ENCODE measurements at regions not wholly inside any gene's neighbourhood (a gene's known extent, or its start where the extent isn't known, plus 50 kb on each side); places are given as distances from the start of the nearest gene placed in this dataset.
"Not testable (repeated sequence)": the region's sequence is repeated elsewhere in the genome, so short reads cannot be mapped to it uniquely, and the experiment has no call there.

- Mint-ChIP-seq H3K36me3 (no peaks in the 10 kb centered on the region), H3K4me1 (ENCODE audit: low read depth in 2 of 2) (no peaks in the 10 kb centered on the region), H3K27ac (no peak overlapping the region), H3K27me3 (no peaks in the 10 kb centered on the region), H3K4me3 (no peak overlapping the region), H3K9me3 (peaks cover 15% of the 10 kb centered on the region)
- ATAC-seq (no peak), DNase-seq (ENCODE audit: low spot score) (no peak)
Measured at GRCh38 chr5:18000744-18001143, 366.5 kb downstream of the TAF11L14 start.

- H3K27ac Mint-ChIP-seq, result no peak overlapping the region
- H3K36me3 Mint-ChIP-seq, result no peaks in the 10 kb centered on the region
- H3K27me3 Mint-ChIP-seq, result no peaks in the 10 kb centered on the region
- H3K4me3 Mint-ChIP-seq, result no peak overlapping the region
- DNase-seq (ENCODE audit: low spot score) (no peak), ATAC-seq (no peak)
- no peaks in the 10 kb centered on the region for H3K4me1 Mint-ChIP-seq (ENCODE audit: low read depth in 2 of 2)
- H3K9me3 Mint-ChIP-seq, result peaks cover 18% of the 10 kb centered on the region
Measured at GRCh38 chr5:18003312-18003711, 369.1 kb downstream of the TAF11L14 start.

GRCh38 chr5:18003784-18004183 is 369.5 kb downstream of the TAF11L14 start:
- Mint-ChIP-seq H3K4me1 (ENCODE audit: low read depth in 2 of 2) (no peaks in the 10 kb centered on the region), H3K36me3 (no peaks in the 10 kb centered on the region), H3K9me3 (peaks cover 18% of the 10 kb centered on the region), H3K27ac (no peak overlapping the region), H3K27me3 (no peaks in the 10 kb centered on the region), H3K4me3 (no peak overlapping the region)
- ATAC-seq (no peak), DNase-seq (ENCODE audit: low spot score) (no peak)

GRCh38 chr5:18006235-18006634 is 372.0 kb downstream of the TAF11L14 start:
- DNase-seq (ENCODE audit: low spot score); H3K27me3 Mint-ChIP-seq; ATAC-seq; H3K36me3 Mint-ChIP-seq; H3K4me1 Mint-ChIP-seq (ENCODE audit: low read depth in 2 of 2); H3K4me3 Mint-ChIP-seq; H3K27ac Mint-ChIP-seq: not testable (repeated sequence)
- H3K9me3 Mint-ChIP-seq, result peaks cover 18% of the 10 kb centered on the region

DNA sequence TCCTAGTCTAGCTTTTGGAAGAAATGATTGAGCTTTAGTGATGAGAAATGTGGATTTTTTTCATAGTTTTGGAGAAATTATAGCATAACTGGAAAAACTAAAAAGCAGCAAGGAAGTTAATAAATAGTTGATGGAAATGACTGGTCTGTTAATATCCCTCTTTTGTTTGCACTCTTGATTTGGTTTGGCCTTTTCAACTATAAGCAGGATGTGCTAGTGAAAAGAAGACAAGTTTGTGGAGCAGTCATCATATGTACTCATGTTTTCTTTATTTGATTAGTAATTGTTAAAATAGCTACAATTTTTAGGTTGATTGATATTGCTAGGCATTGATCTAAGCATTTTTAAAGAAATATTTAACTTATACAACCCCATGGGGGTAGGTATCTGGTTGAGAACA is 374.7 kb downstream of the TAF11L14 start:
- H3K4me1 Mint-ChIP-seq (ENCODE audit: low read depth in 2 of 2), result no peaks in the 10 kb centered on the region
- H3K27ac Mint-ChIP-seq, result no peak overlapping the region
- ATAC-seq (no peak), DNase-seq (ENCODE audit: low spot score) (no peak)
- no peaks in the 10 kb centered on the region for H3K36me3 Mint-ChIP-seq
- no peak overlapping the region for H3K4me3 Mint-ChIP-seq
- H3K27me3 Mint-ChIP-seq, result no peaks in the 10 kb centered on the region
- H3K9me3 Mint-ChIP-seq, result peaks cover 17% of the 10 kb centered on the region

DNA sequence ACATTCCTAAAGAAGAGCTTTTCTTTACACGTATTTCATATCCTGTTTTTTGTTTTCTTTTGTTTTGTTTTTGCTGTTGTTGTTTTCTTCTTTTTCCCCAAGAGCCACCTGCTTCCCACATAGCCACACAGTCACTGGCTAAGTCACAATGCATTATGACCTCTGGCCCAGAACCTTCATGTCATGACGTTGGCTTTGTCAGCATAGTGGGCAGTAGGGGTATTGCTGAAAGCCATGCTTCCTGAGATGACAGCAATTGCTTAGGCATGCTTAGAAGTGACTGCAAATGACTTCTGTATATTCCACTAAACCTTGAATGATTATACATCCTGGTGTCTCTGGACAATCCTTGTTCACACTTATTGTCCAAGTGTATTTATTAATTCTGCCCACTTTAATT is 375.8 kb downstream of the TAF11L14 start:
- Mint-ChIP-seq H3K27ac (no peak overlapping the region), H3K9me3 (peaks cover 18% of the 10 kb centered on the region), H3K27me3 (no peaks in the 10 kb centered on the region), H3K36me3 (no peaks in the 10 kb centered on the region), H3K4me1 (ENCODE audit: low read depth in 2 of 2) (no peaks in the 10 kb centered on the region), H3K4me3 (no peak overlapping the region)
- DNase-seq (ENCODE audit: low spot score), result no peak
- ATAC-seq, result no peak

DNA sequence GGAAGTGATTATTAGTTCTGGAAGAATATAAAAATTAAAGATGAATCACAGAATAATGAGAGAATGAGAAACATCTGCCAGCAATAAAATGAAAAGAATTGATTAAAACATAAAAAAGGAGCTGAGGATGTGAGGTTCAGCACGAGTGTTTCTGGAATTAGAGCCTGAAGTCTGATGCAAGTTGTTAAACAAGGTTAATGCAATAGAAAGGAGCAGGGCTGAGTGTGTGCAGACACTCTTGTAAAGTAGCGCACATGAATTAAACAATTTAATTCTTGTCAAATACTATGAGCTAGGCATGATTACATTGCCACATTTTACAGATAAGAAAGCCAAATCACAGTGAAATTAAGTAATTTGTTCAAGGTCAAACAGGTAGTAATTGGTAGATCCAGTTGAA is 384.2 kb downstream of the TAF11L14 start:
- Mint-ChIP-seq H3K4me3 (no peak overlapping the region), H3K27me3 (no peaks in the 10 kb centered on the region), H3K4me1 (ENCODE audit: low read depth in 2 of 2) (no peaks in the 10 kb centered on the region), H3K27ac (no peak overlapping the region), H3K36me3 (peaks cover 5% of the 10 kb centered on the region), H3K9me3 (peaks cover 12% of the 10 kb centered on the region)
- ATAC-seq (no peak), DNase-seq (ENCODE audit: low spot score) (no peak)

- Mint-ChIP-seq H3K9me3 (peaks cover 16% of the 10 kb centered on the region), H3K4me1 (ENCODE audit: low read depth in 2 of 2) (no peaks in the 10 kb centered on the region), H3K27ac (no peak overlapping the region), H3K4me3 (no peak overlapping the region), H3K27me3 (no peaks in the 10 kb centered on the region), H3K36me3 (peaks cover 5% of the 10 kb centered on the region)
- DNase-seq (ENCODE audit: low spot score), result no peak
- no peak for ATAC-seq
Measured at GRCh38 chr5:18023275-18023674, 389.0 kb downstream of the TAF11L14 start.

DNA sequence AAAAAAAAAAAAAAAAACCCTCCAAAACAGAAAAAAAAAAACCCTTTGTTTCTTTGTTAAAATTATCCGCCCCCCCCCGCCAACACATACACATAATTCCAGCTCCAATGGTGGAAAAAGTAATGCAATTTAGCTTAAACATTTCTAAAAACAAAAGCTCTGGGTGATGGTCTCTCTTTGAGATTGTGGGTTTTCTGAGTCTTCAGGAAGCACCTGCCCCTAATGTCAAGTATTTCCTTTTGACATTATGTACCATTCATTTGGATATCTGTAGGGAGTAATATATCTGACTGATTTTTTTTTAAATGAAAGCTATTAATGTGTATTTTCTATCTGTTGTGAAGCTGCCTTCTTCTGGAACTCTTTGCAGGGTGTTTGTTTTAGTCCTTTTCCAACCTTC is 389.7 kb downstream of the TAF11L14 start:
- peaks cover 16% of the 10 kb centered on the region for H3K9me3 Mint-ChIP-seq
- no peak overlapping the region for H3K27ac Mint-ChIP-seq
- DNase-seq (ENCODE audit: low spot score) (no peak), ATAC-seq (no peak)
- H3K36me3 Mint-ChIP-seq, result peaks cover 5% of the 10 kb centered on the region
- no peaks in the 10 kb centered on the region for H3K4me1 Mint-ChIP-seq (ENCODE audit: low read depth in 2 of 2)
- no peaks in the 10 kb centered on the region for H3K27me3 Mint-ChIP-seq
- no peak overlapping the region for H3K4me3 Mint-ChIP-seq

DNA sequence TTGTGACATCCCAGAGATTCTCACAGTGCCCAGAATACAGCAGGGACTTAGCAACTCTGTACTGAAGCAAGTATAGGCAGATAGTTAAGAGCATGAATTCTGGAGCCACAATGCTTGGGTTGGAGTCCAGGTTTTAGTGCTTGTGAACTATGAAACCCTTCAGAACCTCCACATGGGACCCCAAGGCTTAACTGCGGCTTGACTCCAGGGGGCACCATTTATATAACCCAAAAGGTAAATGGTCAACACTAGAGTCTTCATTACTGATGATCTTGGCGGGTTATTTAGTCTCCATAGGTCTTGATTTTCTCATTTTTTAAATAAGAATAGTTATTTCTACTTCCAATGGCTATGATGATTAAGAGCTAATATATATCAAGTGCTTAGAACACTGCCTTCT is 390.3 kb downstream of the TAF11L14 start:
- ATAC-seq (no peak), DNase-seq (ENCODE audit: low spot score) (no peak)
- Mint-ChIP-seq H3K27me3 (no peaks in the 10 kb centered on the region), H3K27ac (no peak overlapping the region), H3K9me3 (peaks cover 16% of the 10 kb centered on the region), H3K36me3 (peaks cover 5% of the 10 kb centered on the region), H3K4me3 (no peak overlapping the region), H3K4me1 (ENCODE audit: low read depth in 2 of 2) (no peaks in the 10 kb centered on the region)

DNA sequence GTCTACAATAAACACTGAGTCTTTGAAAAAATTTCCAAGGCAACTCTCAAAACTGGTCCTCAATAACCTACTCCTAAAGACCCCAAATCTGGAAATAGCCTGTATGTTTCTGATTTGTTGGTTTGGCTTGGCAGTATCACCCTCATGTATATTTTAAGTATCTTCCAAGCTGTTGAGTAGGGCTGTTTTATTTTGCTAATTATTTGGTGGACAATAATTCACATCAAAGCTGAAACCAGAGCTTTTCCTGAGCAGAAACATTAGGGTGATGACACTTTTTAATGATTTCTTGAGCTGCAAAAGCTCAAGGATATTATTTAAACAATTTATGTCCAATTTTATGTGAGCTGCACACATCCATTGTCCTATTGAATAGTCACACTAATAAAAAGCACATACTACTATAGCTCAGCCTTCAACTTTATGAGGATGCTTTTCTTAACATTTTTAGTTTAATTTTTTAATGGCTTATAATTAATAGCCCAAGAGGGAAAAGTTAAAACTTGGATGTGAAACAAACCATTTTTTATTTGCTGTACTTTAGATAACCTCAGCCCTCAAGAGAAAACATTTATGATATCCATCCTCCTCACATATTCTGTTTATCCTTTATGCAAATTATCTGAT is 393.1 kb downstream of the TAF11L14 start:
- H3K36me3 Mint-ChIP-seq, result peaks cover 5% of the 10 kb centered on the region
- H3K4me3 Mint-ChIP-seq, result no peak overlapping the region
- no peak for ATAC-seq
- no peak for DNase-seq (ENCODE audit: low spot score)
- H3K27ac Mint-ChIP-seq, result no peak overlapping the region
- no peaks in the 10 kb centered on the region for H3K27me3 Mint-ChIP-seq
- H3K4me1 Mint-ChIP-seq (ENCODE audit: low read depth in 2 of 2), result no peaks in the 10 kb centered on the region
- H3K9me3 Mint-ChIP-seq, result peaks cover 16% of the 10 kb centered on the region

GRCh38 chr5:18028036-18028435 is 393.8 kb downstream of the TAF11L14 start:
- Mint-ChIP-seq H3K9me3 (peaks cover 16% of the 10 kb centered on the region), H3K4me1 (ENCODE audit: low read depth in 2 of 2) (no peaks in the 10 kb centered on the region), H3K27ac (no peak overlapping the region), H3K4me3 (no peak overlapping the region), H3K27me3 (no peaks in the 10 kb centered on the region), H3K36me3 (peaks cover 5% of the 10 kb centered on the region)
- ATAC-seq (no peak), DNase-seq (ENCODE audit: low spot score) (no peak)

DNA sequence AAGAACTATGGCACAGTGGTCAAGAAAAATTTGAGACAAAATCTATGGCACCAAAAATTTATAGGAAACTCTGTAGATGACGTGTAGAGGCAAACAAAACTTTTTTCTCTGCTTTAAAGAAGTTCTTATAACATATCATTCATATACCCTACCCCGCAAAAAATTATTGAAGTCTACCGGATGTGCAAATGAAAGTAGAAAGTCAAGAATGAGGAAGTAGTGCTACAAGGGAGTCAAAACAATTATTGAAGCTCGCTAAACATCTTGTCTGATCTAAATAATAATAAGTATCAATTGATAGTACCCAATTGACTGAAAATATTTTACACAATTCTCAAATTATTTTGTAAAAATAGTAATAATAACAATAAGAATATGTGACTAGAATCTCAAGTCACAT is 398.5 kb downstream of the TAF11L14 start:
- peaks cover 6% of the 10 kb centered on the region for H3K9me3 Mint-ChIP-seq
- DNase-seq (ENCODE audit: low spot score), result no peak
- H3K36me3 Mint-ChIP-seq, result peaks cover 5% of the 10 kb centered on the region
- no peak for ATAC-seq
- H3K27me3 Mint-ChIP-seq, result no peaks in the 10 kb centered on the region
- no peak overlapping the region for H3K27ac Mint-ChIP-seq
- H3K4me3 Mint-ChIP-seq, result no peak overlapping the region
- no peaks in the 10 kb centered on the region for H3K4me1 Mint-ChIP-seq (ENCODE audit: low read depth in 2 of 2)

- H3K27me3 Mint-ChIP-seq, result no peaks in the 10 kb centered on the region
Measured at GRCh38 chr5:18036531-18036930, 402.3 kb downstream of the TAF11L14 start.

GRCh38 chr5:18037718-18038117 is 403.5 kb downstream of the TAF11L14 start:
- DNase-seq (ENCODE audit: low spot score) (no peak), ATAC-seq (no peak)
- H3K27ac Mint-ChIP-seq, result no peak overlapping the region
- no peak overlapping the region for H3K4me3 Mint-ChIP-seq
- no peaks in the 10 kb centered on the region for H3K36me3 Mint-ChIP-seq
- H3K27me3 Mint-ChIP-seq, result no peaks in the 10 kb centered on the region
- peaks cover 5% of the 10 kb centered on the region for H3K9me3 Mint-ChIP-seq
- no peaks in the 10 kb centered on the region for H3K4me1 Mint-ChIP-seq (ENCODE audit: low read depth in 2 of 2)

More at GRCh38 chr5:18036531-18036930, 402.3 kb downstream of the TAF11L14 start:
- no peak overlapping the region for H3K4me3 Mint-ChIP-seq
- peaks cover 5% of the 10 kb centered on the region for H3K9me3 Mint-ChIP-seq
- peaks cover 5% of the 10 kb centered on the region for H3K36me3 Mint-ChIP-seq
- H3K27ac Mint-ChIP-seq, result no peak overlapping the region
- DNase-seq (ENCODE audit: low spot score), result no peak
- no peak for ATAC-seq
- no peaks in the 10 kb centered on the region for H3K4me1 Mint-ChIP-seq (ENCODE audit: low read depth in 2 of 2)

All from natural killer cell treated with Interleukin-12 subunit alpha and Interleukin-12 subunit beta and Interleukin-15 and Interleukin-18, amount 100 ng/mL, for 72 hours (primary cell).